ENCODE measurements at regions not wholly inside any gene's neighbourhood (a gene's known extent, or its start where the extent isn't known, plus 50 kb on each side); places are given as distances from the start of the nearest gene placed in this dataset.
A peak's percentile ranks its signal among the peaks of the same experiment; 100 is the strongest.

- no peak overlapping the region for H3K4me3 ChIP-seq
- no peak overlapping the region for H3K27ac ChIP-seq (ENCODE audit: low read depth in 1 of 2, low read length in 1 of 2)
- no peaks in the 10 kb centered on the region for H3K9me3 ChIP-seq (ENCODE audit: control insufficient read depth in 4 of 4, insufficient read depth in 3 of 4, low read length in 3 of 4)
- DNase-seq = no peak
- no peaks in the 10 kb centered on the region for H3K4me1 ChIP-seq (ENCODE audit: control insufficient read depth in 5 of 5, insufficient read depth in 5 of 5, low read length in 5 of 5)
- no peak for TF ChIP-seq CTCF (IDR thresholded peaks at IDR 0.05; ENCODE audit: control extremely low read depth, extremely low read depth)
- no peaks in the 10 kb centered on the region for H3K27me3 ChIP-seq (ENCODE audit: control insufficient read depth in 3 of 3, insufficient read depth in 3 of 3, low read length in 2 of 3)
- no peak for ATAC-seq (ENCODE audit: insufficient read depth, low FRiP score)
- no peaks in the 10 kb centered on the region for H3K36me3 ChIP-seq (ENCODE audit: control insufficient read depth in 4 of 4, insufficient read depth in 4 of 4, low read length in 4 of 4)
- H3K9ac ChIP-seq (ENCODE audit: insufficient read depth in 1 of 2, low read length in 2 of 2) = no peak overlapping the region
Measured at GRCh38 chr21:16770266-16770665, 742.6 kb upstream of the CXADR start.

DNA sequence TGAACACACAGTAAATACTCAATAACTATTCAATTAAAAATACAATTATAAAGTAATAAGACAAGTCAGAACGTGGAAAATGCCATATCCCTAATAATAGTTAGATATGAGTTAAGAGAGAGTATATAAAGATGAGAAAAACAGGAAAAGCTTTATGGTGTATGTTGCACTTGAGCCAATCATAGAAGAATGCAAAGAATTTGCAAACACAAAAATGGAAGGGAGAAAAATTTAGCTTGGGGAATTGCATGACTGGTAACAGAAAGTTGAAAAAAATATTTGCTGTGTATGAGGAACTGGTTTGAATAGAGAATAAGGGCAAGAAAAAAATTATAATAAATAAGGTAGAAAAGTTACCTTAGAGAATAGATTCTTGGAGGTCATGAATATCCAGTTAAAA, 739.6 kb upstream of the CXADR start:
- no peak overlapping the region for H3K4me3 ChIP-seq
- H3K27ac ChIP-seq (ENCODE audit: low read depth in 1 of 2, low read length in 1 of 2) = no peak overlapping the region
- H3K9ac ChIP-seq (ENCODE audit: insufficient read depth in 1 of 2, low read length in 2 of 2) = no peak overlapping the region
- DNase-seq (no peak), ATAC-seq (ENCODE audit: insufficient read depth, low FRiP score) (no peak)
- no peaks in the 10 kb centered on the region for H3K4me1 ChIP-seq (ENCODE audit: control insufficient read depth in 5 of 5, insufficient read depth in 5 of 5, low read length in 5 of 5)
- no peaks in the 10 kb centered on the region for H3K9me3 ChIP-seq (ENCODE audit: control insufficient read depth in 4 of 4, insufficient read depth in 3 of 4, low read length in 3 of 4)
- no peaks in the 10 kb centered on the region for H3K36me3 ChIP-seq (ENCODE audit: control insufficient read depth in 4 of 4, insufficient read depth in 4 of 4, low read length in 4 of 4)
- no peak for TF ChIP-seq CTCF (IDR thresholded peaks at IDR 0.05; ENCODE audit: control extremely low read depth, extremely low read depth)
- 51 to 56% methylated on average over 1 of the region's 1 CpG for WGBS, 2 donors
- H3K27me3 ChIP-seq (ENCODE audit: control insufficient read depth in 3 of 3, insufficient read depth in 3 of 3, low read length in 2 of 3) = no peaks in the 10 kb centered on the region

GRCh38 chr21:16775076-16775475, 737.8 kb upstream of the CXADR start:
- TF ChIP-seq CTCF (IDR thresholded peaks at IDR 0.05; ENCODE audit: control extremely low read depth, extremely low read depth) = no peak
- no peak for DNase-seq

DNA sequence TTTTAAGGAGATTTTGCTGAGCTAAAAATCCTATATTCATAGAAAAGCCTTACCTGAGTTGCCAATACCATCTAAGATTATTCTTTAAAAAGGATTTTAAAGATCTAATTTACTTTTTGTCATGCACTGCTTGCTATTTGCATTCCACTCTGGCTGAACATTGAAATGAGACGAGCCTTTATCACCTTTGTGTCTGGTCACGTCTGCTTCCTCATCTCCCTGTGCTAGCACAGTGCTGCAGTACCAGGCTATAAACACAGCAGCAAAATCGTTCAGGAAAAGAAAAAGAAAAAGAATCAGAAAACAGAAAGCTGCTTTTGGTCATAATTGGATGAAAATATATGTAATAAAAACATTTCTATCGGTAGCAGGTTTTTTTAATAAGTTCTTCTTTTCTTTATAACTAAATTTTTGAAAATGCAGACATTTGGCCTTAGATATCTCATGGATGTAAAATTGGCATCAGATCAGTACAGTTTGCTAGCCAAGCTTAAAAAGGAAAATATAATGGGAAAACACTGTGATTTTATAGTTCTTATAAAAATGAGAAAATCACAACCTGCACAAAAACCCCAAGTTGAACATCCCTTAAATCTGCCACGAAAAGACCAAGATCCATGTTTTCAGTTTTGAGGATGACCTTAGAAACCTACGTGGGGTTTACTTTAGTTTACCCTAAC, 735.7 kb upstream of the CXADR start:
- Histone ChIP-seq H3K36me3 (ENCODE audit: control insufficient read depth in 4 of 4, insufficient read depth in 4 of 4, low read length in 4 of 4) (no peaks in the 10 kb centered on the region), H3K4me3 (no peak overlapping the region), H3K9ac (ENCODE audit: insufficient read depth in 1 of 2, low read length in 2 of 2) (no peak overlapping the region), H3K4me1 (ENCODE audit: control insufficient read depth in 5 of 5, insufficient read depth in 5 of 5, low read length in 5 of 5) (no peaks in the 10 kb centered on the region), H3K9me3 (ENCODE audit: control insufficient read depth in 4 of 4, insufficient read depth in 3 of 4, low read length in 3 of 4) (no peaks in the 10 kb centered on the region), H3K27me3 (ENCODE audit: control insufficient read depth in 3 of 3, insufficient read depth in 3 of 3, low read length in 2 of 3) (no peaks in the 10 kb centered on the region), H3K27ac (ENCODE audit: low read depth in 1 of 2, low read length in 1 of 2) (no peak overlapping the region)
- no peak for TF ChIP-seq CTCF (IDR thresholded peaks at IDR 0.05; ENCODE audit: control extremely low read depth, extremely low read depth)
- whole genome bisulfite sequencing, 2 donors = 70 to 73% methylated on average over 6 of the region's 6 CpGs
- DNase-seq = peak in 1 of 3 donors; percentile 10
- ATAC-seq (ENCODE audit: insufficient read depth, low FRiP score) = no peak

More at GRCh38 chr21:16775076-16775475, 737.8 kb upstream of the CXADR start:
- H3K4me3 ChIP-seq = no peak overlapping the region
- H3K9me3 ChIP-seq (ENCODE audit: control insufficient read depth in 4 of 4, insufficient read depth in 3 of 4, low read length in 3 of 4) = no peaks in the 10 kb centered on the region
- no peak overlapping the region for H3K9ac ChIP-seq (ENCODE audit: insufficient read depth in 1 of 2, low read length in 2 of 2)
- 83 to 85% methylated on average over 5 of the region's 5 CpGs for WGBS, 2 donors
- no peaks in the 10 kb centered on the region for H3K4me1 ChIP-seq (ENCODE audit: control insufficient read depth in 5 of 5, insufficient read depth in 5 of 5, low read length in 5 of 5)
- ATAC-seq (ENCODE audit: insufficient read depth, low FRiP score) = no peak
- H3K27ac ChIP-seq (ENCODE audit: low read depth in 1 of 2, low read length in 1 of 2) = no peak overlapping the region
- H3K27me3 ChIP-seq (ENCODE audit: control insufficient read depth in 3 of 3, insufficient read depth in 3 of 3, low read length in 2 of 3) = no peaks in the 10 kb centered on the region
- H3K36me3 ChIP-seq (ENCODE audit: control insufficient read depth in 4 of 4, insufficient read depth in 4 of 4, low read length in 4 of 4) = no peaks in the 10 kb centered on the region

Data from lung (tissue), 11 donors.